ENCODE measurements at regions not wholly inside any gene's neighbourhood (a gene's known extent, or its start where the extent isn't known, plus 50 kb on each side); places are given as distances from the start of the nearest gene placed in this dataset.

- H3K4me1 ChIP-seq (ENCODE audit: insufficient read depth, insufficient read length): no peaks in the 10 kb centered on the region
- no peak for DNase-seq (ENCODE audit: low read depth, low spot score)
- no peaks in the 10 kb centered on the region for H3K27me3 ChIP-seq (ENCODE audit: insufficient read depth, insufficient read length)
- no peak for TF ChIP-seq ZNF274 (IDR thresholded peaks at IDR 0.05; ENCODE audit: low read depth, low read length)
- no peak for TF ChIP-seq SUZ12 (IDR thresholded peaks at IDR 0.05; ENCODE audit: extremely low read depth, insufficient read depth, insufficient read length)
- TF ChIP-seq YY1 (IDR thresholded peaks at IDR 0.05; ENCODE audit: insufficient read depth, insufficient read length): no peak
- H3K9me3 ChIP-seq (ENCODE audit: insufficient read depth, low read length): peaks cover 21% of the 10 kb centered on the region; the same call in 1 of the 2 replicates
- H3K4me3 ChIP-seq (ENCODE audit: insufficient read length, low read depth): no peak overlapping the region
- H3K36me3 ChIP-seq (ENCODE audit: insufficient read depth, insufficient read length, low read length): no peaks in the 10 kb centered on the region
- H3K9ac ChIP-seq (ENCODE audit: insufficient read length, low read depth): no peak overlapping the region
These were observed 393.1 kb downstream of the DIPK2A start for GRCh38 chr3:144364737-144365136.

DNA sequence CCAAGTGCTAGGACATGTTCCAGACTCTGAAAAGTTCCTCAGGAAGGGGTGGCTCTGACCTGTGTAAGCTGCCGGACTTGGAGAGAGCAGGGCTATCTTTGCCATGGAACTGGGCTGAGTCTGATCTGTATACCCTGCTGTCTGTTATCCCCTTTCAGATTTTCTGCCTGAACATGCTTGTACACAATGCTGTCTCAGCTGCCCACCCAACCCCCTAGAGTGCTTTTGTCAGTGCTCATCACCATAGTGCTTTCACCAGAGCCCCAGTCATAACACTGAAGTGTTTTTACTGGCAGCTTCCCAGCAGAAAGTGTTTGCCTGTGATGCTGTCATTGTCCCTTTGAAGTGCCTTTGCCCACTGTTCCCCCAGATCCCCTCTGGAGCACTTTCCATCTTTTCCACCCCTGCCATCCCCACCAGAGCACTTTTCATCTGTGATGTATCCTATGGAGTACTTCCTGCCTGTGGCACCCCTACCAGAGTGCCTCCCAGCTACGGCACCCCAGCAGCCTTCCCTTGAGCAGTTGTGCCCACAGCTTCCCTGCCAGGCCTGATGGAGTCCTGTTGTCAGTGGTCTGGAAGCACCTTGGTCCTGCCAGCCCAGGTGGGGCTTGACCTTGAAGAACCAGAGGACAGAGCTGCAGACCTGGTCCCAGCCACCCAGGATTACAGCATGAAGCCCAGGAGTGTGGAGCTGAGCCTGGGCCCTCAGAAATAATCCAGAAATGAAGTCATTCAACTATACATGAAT is 397.7 kb downstream of the DIPK2A start:
- no peaks in the 10 kb centered on the region for H3K4me1 ChIP-seq (ENCODE audit: insufficient read depth, insufficient read length)
- H3K9me3 ChIP-seq (ENCODE audit: insufficient read depth, low read length): peaks cover 21% of the 10 kb centered on the region; the same call in 1 of the 2 replicates
- DNase-seq (ENCODE audit: low read depth, low spot score): no peak
- no peak for TF ChIP-seq SUZ12 (IDR thresholded peaks at IDR 0.05; ENCODE audit: extremely low read depth, insufficient read depth, insufficient read length)
- no peak for TF ChIP-seq YY1 (IDR thresholded peaks at IDR 0.05; ENCODE audit: insufficient read depth, insufficient read length)
- no peak for TF ChIP-seq ZNF274 (IDR thresholded peaks at IDR 0.05; ENCODE audit: low read depth, low read length)
- H3K9ac ChIP-seq (ENCODE audit: insufficient read length, low read depth): no peak overlapping the region
- H3K4me3 ChIP-seq (ENCODE audit: insufficient read length, low read depth): no peak overlapping the region
- H3K27me3 ChIP-seq (ENCODE audit: insufficient read depth, insufficient read length): no peaks in the 10 kb centered on the region
- no peaks in the 10 kb centered on the region for H3K36me3 ChIP-seq (ENCODE audit: insufficient read depth, insufficient read length, low read length)

- Histone ChIP-seq H3K4me1 (ENCODE audit: insufficient read depth, insufficient read length) (no peaks in the 10 kb centered on the region), H3K27me3 (ENCODE audit: insufficient read depth, insufficient read length) (no peaks in the 10 kb centered on the region), H3K9ac (ENCODE audit: insufficient read length, low read depth) (no peak overlapping the region), H3K36me3 (ENCODE audit: insufficient read depth, insufficient read length, low read length) (no peaks in the 10 kb centered on the region), H3K4me3 (ENCODE audit: insufficient read length, low read depth) (no peak overlapping the region), H3K9me3 (ENCODE audit: insufficient read depth, low read length) (no peaks in the 10 kb centered on the region)
- TF ChIP-seq YY1 (IDR thresholded peaks at IDR 0.05; ENCODE audit: insufficient read depth, insufficient read length) (no peak), SUZ12 (IDR thresholded peaks at IDR 0.05; ENCODE audit: extremely low read depth, insufficient read depth, insufficient read length) (no peak), ZNF274 (IDR thresholded peaks at IDR 0.05; ENCODE audit: low read depth, low read length) (no peak)
- DNase-seq (ENCODE audit: low read depth, low spot score): no peak
These were observed 403.5 kb downstream of the DIPK2A start for GRCh38 chr3:144375088-144375487.

- Histone ChIP-seq H3K9me3 (ENCODE audit: insufficient read depth, low read length) (no peaks in the 10 kb centered on the region), H3K27me3 (ENCODE audit: insufficient read depth, insufficient read length) (no peaks in the 10 kb centered on the region), H3K4me3 (ENCODE audit: insufficient read length, low read depth) (no peak overlapping the region), H3K36me3 (ENCODE audit: insufficient read depth, insufficient read length, low read length) (no peaks in the 10 kb centered on the region), H3K9ac (ENCODE audit: insufficient read length, low read depth) (no peak overlapping the region), H3K4me1 (ENCODE audit: insufficient read depth, insufficient read length) (no peaks in the 10 kb centered on the region)
- TF ChIP-seq SUZ12 (IDR thresholded peaks at IDR 0.05; ENCODE audit: extremely low read depth, insufficient read depth, insufficient read length): no peak
- no peak for TF ChIP-seq YY1 (IDR thresholded peaks at IDR 0.05; ENCODE audit: insufficient read depth, insufficient read length)
- no peak for TF ChIP-seq ZNF274 (IDR thresholded peaks at IDR 0.05; ENCODE audit: low read depth, low read length)
- no peak for DNase-seq (ENCODE audit: low read depth, low spot score)
These were observed 409.2 kb downstream of the DIPK2A start for GRCh38 chr3:144380849-144381248.

DNA sequence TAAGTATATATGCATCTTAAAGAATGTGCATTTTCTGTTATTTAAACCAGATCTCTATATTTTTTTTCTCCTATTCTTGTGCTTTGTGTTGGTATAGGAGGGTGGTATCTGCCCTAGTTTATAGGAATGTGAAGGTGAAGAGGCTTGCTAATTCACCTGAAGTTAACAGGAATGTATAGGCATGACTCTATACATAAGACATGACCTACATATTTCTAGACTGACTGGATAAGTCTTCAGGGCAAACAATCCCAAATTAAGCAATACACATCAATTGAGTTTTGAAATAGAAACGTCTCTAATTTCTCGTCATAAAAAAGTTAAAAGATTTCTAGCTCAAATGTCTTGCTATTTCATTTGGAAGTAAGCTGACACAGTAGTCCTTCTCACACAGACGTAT is 410.0 kb downstream of the DIPK2A start:
- Histone ChIP-seq H3K4me1 (ENCODE audit: insufficient read depth, insufficient read length) (no peaks in the 10 kb centered on the region), H3K9ac (ENCODE audit: insufficient read length, low read depth) (no peak overlapping the region), H3K9me3 (ENCODE audit: insufficient read depth, low read length) (no peaks in the 10 kb centered on the region), H3K4me3 (ENCODE audit: insufficient read length, low read depth) (no peak overlapping the region), H3K36me3 (ENCODE audit: insufficient read depth, insufficient read length, low read length) (no peaks in the 10 kb centered on the region), H3K27me3 (ENCODE audit: insufficient read depth, insufficient read length) (no peaks in the 10 kb centered on the region)
- no peak for TF ChIP-seq SUZ12 (IDR thresholded peaks at IDR 0.05; ENCODE audit: extremely low read depth, insufficient read depth, insufficient read length)
- TF ChIP-seq ZNF274 (IDR thresholded peaks at IDR 0.05; ENCODE audit: low read depth, low read length): no peak
- no peak for TF ChIP-seq YY1 (IDR thresholded peaks at IDR 0.05; ENCODE audit: insufficient read depth, insufficient read length)
- no peak for DNase-seq (ENCODE audit: low read depth, low spot score)

GRCh38 chr3:144384241-144384979 is 412.8 kb downstream of the DIPK2A start:
- Histone ChIP-seq H3K9me3 (ENCODE audit: insufficient read depth, low read length) (no peaks in the 10 kb centered on the region), H3K27me3 (ENCODE audit: insufficient read depth, insufficient read length) (no peaks in the 10 kb centered on the region), H3K4me3 (ENCODE audit: insufficient read length, low read depth) (no peak overlapping the region), H3K9ac (ENCODE audit: insufficient read length, low read depth) (no peak overlapping the region), H3K4me1 (ENCODE audit: insufficient read depth, insufficient read length) (no peaks in the 10 kb centered on the region), H3K36me3 (ENCODE audit: insufficient read depth, insufficient read length, low read length) (no peaks in the 10 kb centered on the region)
- no peak for TF ChIP-seq ZNF274 (IDR thresholded peaks at IDR 0.05; ENCODE audit: low read depth, low read length)
- DNase-seq (ENCODE audit: low read depth, low spot score): no peak

DNA sequence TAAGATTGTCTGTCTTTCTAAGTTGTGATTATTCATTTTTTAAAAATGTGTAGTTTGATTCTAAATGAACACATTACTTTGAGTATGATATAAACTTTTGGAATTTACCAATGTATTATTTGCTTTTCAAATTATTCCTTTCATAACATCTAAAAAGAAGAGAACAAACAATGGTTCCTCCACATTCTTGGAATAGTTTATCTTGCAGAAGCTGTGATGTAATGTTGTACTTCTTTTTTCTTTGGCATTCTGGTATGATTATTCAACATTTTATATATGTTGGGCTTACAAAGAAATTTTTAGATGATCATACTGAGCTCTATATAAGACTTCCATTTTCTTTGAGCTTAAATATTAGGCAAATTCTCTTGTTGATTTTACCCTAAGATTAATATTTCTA is 419.2 kb downstream of the DIPK2A start:
- Histone ChIP-seq H3K9me3 (ENCODE audit: insufficient read depth, low read length) (no peaks in the 10 kb centered on the region), H3K9ac (ENCODE audit: insufficient read length, low read depth) (no peak overlapping the region), H3K4me1 (ENCODE audit: insufficient read depth, insufficient read length) (no peaks in the 10 kb centered on the region), H3K4me3 (ENCODE audit: insufficient read length, low read depth) (no peak overlapping the region), H3K36me3 (ENCODE audit: insufficient read depth, insufficient read length, low read length) (no peaks in the 10 kb centered on the region), H3K27me3 (ENCODE audit: insufficient read depth, insufficient read length) (no peaks in the 10 kb centered on the region)
- no peak for DNase-seq (ENCODE audit: low read depth, low spot score)
- no peak for TF ChIP-seq YY1 (IDR thresholded peaks at IDR 0.05; ENCODE audit: insufficient read depth, insufficient read length)
- no peak for TF ChIP-seq ZNF274 (IDR thresholded peaks at IDR 0.05; ENCODE audit: low read depth, low read length)
- TF ChIP-seq SUZ12 (IDR thresholded peaks at IDR 0.05; ENCODE audit: extremely low read depth, insufficient read depth, insufficient read length): no peak

Measured in NT2/D1 (cell line).